Activated CD8-positive, alpha-beta memory T cell treated with anti-CD3 and anti-CD28 coated beads, Interleukin-2, amount 10 ng/mL, durations not matched to agents 7 days and 5 days (primary cell): ENCODE measurements at regions not wholly inside any gene's neighbourhood (a gene's known extent, or its start where the extent isn't known, plus 50 kb on each side); places are given as distances from the start of the nearest gene placed in this dataset.
"Not testable (repeated sequence)": the region's sequence is repeated elsewhere in the genome, so short reads cannot be mapped to it uniquely, and the experiment has no call there.

Experiments
- ATAC-seq: fragments of 150-1000 bp; cut with Tn5 transposase; one replicate; pipeline ENCODE4 v1.10.0; 2021; ENCODE audit warnings: moderate library complexity
- CTCF ChIA-PET: fragments of 350-600 bp; sonication (Branson Sonifier 250); formaldehyde crosslinking; loops from one replicate; lab custom pipeline; 2021; ENCODE audit warnings: antibody characterized with exemption; lab: Charles Lee
- DNase-seq: peaks from one replicate; pipeline ENCODE4 v3.0.0-alpha.2; 2020
- H3K27ac Mint-ChIP-seq: one replicate; pipeline ENCODE4 v1.8.0; 2021; ENCODE audit warnings: mild to moderate bottlenecking, mixed read lengths
- H3K27me3 Mint-ChIP-seq: one replicate; pipeline ENCODE4 v1.8.0; 2021; ENCODE audit warnings: mixed read lengths
- H3K36me3 Mint-ChIP-seq: one replicate; pipeline ENCODE4 v1.8.0; 2021; ENCODE audit warnings: mild to moderate bottlenecking, mixed read lengths
- H3K4me1 Mint-ChIP-seq: one replicate; pipeline ENCODE4 v1.8.0; 2021; ENCODE audit warnings: mixed read lengths
- H3K4me3 Mint-ChIP-seq: one replicate; pipeline ENCODE4 v1.8.0; 2021; ENCODE audit warnings: mild to moderate bottlenecking, moderate library complexity, mixed read lengths
- H3K9me3 Mint-ChIP-seq: one replicate; pipeline ENCODE4 v1.8.0; 2022; ENCODE audit warnings: low read depth, mixed read lengths

DNA sequence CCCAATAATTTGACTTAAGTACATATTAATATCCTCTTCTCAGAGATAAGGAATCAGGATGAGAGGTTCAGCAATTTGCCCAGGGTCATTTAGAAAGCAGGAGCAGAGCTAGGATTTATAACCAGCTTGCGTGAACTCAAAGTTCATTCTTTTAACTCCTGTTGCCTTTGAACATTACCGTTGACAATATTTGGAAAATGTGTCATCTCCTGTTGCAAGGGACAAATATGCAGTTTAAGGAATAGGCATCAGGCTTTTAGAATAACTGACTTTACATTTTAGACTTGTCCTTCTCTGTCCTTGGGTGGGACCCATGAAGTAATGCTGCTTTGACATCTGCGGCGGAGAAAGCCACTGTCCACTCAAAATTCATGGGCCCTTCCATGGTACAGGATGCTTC, 252.2 kb upstream of the RGMA start:
- H3K9me3 Mint-ChIP-seq: no peaks in the 10 kb centered on the region
- no peak overlapping the region for H3K27ac Mint-ChIP-seq
- H3K36me3 Mint-ChIP-seq: no peaks in the 10 kb centered on the region
- CTCF ChIA-PET: interaction anchor here (1.5 kb wide), 1 partner anchor 253 kb away, joined by 5 read pairs; no protein-coding TSS in a partner anchor
- DNase-seq (no peak), ATAC-seq (no peak)
- H3K4me1 Mint-ChIP-seq: no peaks in the 10 kb centered on the region
- no peak overlapping the region for H3K4me3 Mint-ChIP-seq
- H3K27me3 Mint-ChIP-seq: peaks cover 13% of the 10 kb centered on the region

DNA sequence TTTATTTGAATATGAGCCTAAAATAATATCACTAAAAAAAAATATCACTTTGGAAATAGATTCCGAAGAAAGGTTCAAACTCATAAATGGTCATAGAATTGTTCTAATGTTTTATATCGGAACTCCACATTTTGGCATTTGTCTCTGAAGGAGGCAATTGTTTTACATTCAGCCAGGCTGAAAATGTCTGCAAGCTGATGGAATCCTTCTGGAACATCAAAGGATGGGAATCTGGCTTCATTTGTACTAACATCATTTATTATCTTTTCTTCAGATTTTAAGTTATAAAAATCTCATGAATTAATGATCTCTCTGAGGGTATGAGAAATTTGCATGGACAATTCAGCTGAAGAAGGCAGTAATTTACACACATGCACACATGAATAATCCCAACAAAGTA, 251.4 kb upstream of the RGMA start:
- peaks cover 16% of the 10 kb centered on the region for H3K27me3 Mint-ChIP-seq
- DNase-seq (no peak), ATAC-seq (no peak)
- no peaks in the 10 kb centered on the region for H3K4me1 Mint-ChIP-seq
- H3K4me3 Mint-ChIP-seq: no peak overlapping the region
- no peaks in the 10 kb centered on the region for H3K36me3 Mint-ChIP-seq
- no peaks in the 10 kb centered on the region for H3K9me3 Mint-ChIP-seq
- CTCF ChIA-PET: interaction anchor here (1.5 kb wide), 1 partner anchor 253 kb away, joined by 5 read pairs; no protein-coding TSS in a partner anchor
- no peak overlapping the region for H3K27ac Mint-ChIP-seq

DNA sequence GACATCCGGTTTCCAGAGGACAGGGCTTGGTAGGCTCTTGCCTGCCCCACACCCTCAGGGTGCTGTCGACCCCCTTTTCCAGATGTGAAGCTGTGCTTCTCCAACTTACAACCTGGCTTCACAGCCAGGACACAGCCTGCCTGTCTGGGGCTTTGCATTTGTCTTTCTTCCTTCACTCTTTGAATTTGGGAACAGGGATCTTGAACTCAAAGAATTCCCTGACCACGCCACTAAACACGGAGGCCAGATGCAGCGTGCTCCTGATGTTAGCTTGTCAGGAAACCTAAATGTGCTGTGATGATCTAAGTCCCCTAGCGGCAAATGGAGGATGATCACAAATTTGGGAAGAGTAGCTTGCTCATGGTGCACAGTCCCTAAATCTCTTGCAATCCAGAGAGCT, 244.8 kb upstream of the RGMA start:
- CTCF ChIA-PET: interaction anchor here (0.8 to 1.5 kb wide), 2 partner anchors 192 to 246 kb away, joined by 3 to 7 read pairs; no protein-coding TSS in a partner anchor

DNA sequence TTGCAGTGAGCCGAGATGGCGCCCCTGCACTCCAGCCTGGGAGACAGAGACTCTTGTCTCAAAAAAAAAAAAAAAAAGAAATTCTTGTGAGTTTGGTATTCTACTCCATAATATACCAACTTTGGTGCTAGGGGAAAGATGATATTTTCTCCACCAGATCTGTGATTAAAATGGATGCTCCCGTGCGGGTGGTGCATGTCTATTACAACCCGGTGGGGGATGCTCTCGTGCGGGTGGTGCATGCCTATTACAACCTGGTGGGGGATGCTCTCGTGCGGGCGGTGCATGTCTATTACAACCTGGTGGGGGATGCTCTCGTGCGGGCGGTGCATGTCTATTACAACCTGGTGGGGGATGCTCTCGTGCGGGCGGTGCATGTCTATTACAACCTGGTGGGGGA, 244.1 kb upstream of the RGMA start:
- not testable (repeated sequence) for H3K9me3 Mint-ChIP-seq, H3K4me3 Mint-ChIP-seq

More for the DNA sequence above, 244.8 kb upstream of the RGMA start:
- ATAC-seq (no peak), DNase-seq (no peak)
- no peaks in the 10 kb centered on the region for H3K9me3 Mint-ChIP-seq
- no peak overlapping the region for H3K27ac Mint-ChIP-seq
- no peaks in the 10 kb centered on the region for H3K4me1 Mint-ChIP-seq
- peaks cover 42% of the 10 kb centered on the region for H3K27me3 Mint-ChIP-seq
- no peaks in the 10 kb centered on the region for H3K36me3 Mint-ChIP-seq
- H3K4me3 Mint-ChIP-seq: no peak overlapping the region

DNA sequence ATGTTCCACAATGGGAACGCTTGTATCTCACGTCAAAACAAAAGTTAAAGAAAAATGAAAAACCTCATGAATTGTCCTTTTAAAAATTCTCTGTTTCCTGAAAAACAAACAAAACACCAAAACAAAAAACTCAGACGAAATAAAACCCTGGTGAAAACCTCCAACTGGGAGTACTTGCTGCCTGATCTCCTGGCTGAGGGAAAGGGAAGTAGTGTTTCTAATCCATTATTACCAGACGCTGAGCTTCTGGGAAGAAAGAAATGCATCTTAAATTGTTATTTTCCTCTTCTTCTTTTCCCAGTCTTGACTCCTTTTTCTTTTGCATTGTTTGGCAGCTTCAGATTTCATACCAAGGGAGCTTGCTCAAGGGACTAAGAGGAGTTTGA, 243.2 kb upstream of the RGMA start:
- H3K4me1 Mint-ChIP-seq: no peaks in the 10 kb centered on the region
- no peak overlapping the region for H3K27ac Mint-ChIP-seq
- H3K4me3 Mint-ChIP-seq: no peak overlapping the region
- ATAC-seq (no peak), DNase-seq (no peak)
- peaks cover 42% of the 10 kb centered on the region for H3K27me3 Mint-ChIP-seq
- no peaks in the 10 kb centered on the region for H3K36me3 Mint-ChIP-seq
- no peaks in the 10 kb centered on the region for H3K9me3 Mint-ChIP-seq
- CTCF ChIA-PET: interaction anchor here (1.2 kb wide), 1 partner anchor 158 kb away, joined by 3 read pairs; no protein-coding TSS in a partner anchor

More for the DNA sequence above, 244.1 kb upstream of the RGMA start:
- not testable (repeated sequence) for H3K36me3 Mint-ChIP-seq, H3K27ac Mint-ChIP-seq, DNase-seq, ATAC-seq, H3K4me1 Mint-ChIP-seq
- CTCF ChIA-PET: interaction anchor here (1.2 to 1.5 kb wide), 2 partner anchors 159 to 245 kb away, joined by 3 to 7 read pairs; no protein-coding TSS in a partner anchor
- H3K27me3 Mint-ChIP-seq: peaks cover 42% of the 10 kb centered on the region

DNA sequence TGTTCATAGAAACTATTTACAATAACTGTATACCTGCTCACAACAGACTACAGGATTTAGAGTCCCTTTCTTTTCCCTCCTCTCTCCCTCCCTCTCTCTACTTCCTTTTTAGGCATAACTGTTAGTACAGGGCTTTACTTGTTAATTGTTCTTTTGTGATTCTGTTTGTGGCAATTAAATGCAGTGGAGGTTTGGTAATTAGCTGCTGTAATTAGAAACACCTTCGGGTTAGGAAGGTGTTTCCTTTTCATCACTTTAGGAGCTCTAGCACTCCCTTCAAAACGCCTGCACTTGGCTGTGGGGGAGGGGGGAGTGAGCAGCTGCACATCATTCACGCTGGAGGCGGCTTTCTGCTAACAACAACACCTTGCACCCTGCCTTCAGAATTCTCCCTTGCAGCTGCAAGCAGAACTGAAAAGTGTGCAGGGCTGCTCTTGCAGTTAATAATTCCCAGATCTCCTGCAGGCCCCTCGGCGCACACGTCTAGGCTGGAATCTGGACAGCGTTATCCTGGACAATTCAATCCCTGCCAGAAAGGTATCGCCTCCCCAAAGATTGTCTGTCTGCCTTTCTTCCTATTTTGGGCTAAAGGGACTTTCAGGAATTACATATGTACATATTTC, 242.6 kb upstream of the RGMA start:
- CTCF ChIA-PET: interaction anchor here (1.2 kb wide), 1 partner anchor 158 kb away, joined by 3 read pairs; no protein-coding TSS in a partner anchor
- Mint-ChIP-seq H3K4me3 (no peak overlapping the region), H3K36me3 (no peaks in the 10 kb centered on the region), H3K4me1 (no peaks in the 10 kb centered on the region), H3K9me3 (no peaks in the 10 kb centered on the region), H3K27me3 (peaks cover 42% of the 10 kb centered on the region), H3K27ac (no peak overlapping the region)
- ATAC-seq (no peak), DNase-seq (no peak)

DNA sequence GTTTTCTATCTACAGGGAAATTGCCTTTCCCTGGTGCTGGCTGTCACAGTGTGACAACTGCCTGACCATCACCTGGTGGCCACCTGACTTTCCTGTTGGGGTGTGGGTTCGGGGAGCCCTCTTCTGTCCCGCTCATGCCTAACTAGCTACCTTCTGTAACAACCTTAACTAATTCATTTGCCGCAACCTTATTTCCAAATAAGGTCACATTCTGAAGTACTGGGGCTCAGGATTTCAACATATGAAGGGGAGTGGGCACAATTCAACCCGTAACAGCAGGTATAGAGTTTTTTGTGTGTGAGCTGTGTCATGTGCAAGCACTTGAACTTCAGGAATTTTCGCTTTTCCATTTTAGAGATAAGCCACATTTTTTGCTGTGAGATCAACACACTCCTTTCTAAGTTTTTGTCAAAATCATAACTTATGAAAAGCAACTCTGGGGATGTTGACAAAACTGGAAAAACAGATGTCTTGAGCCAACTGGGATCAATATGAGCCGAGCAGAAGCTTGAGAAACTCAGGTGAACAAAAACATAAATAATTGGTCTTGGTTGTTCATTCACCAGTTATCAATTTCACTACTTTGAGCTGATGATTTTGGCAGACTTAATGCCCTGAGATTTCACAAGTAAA, 242.0 kb upstream of the RGMA start:
- no peak for DNase-seq
- Mint-ChIP-seq H3K4me1 (no peaks in the 10 kb centered on the region), H3K9me3 (no peaks in the 10 kb centered on the region), H3K27me3 (peaks cover 42% of the 10 kb centered on the region), H3K36me3 (no peaks in the 10 kb centered on the region), H3K27ac (no peak overlapping the region), H3K4me3 (no peak overlapping the region)
- CTCF ChIA-PET: no interaction called here
- ATAC-seq: no peak

DNA sequence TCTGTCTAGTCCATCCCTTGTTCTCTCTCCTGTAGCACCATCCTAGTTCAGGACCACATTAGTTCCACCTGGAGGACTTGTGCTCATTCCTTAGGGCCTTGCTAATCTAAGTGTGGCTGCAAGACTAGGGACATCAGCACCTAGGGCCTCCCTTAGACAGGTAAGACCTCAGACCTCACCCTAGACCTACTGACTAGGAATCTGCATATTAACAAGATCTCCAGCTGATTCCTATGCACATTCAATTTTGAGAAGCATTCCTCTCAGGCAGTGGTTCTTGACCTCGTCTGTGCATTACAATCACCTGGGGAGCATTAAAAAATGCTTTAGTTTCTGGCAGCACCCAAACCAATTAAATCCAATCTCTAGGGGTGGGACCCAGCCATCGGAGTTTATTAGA, 238.4 kb upstream of the RGMA start:
- no peak overlapping the region for H3K4me3 Mint-ChIP-seq
- no peaks in the 10 kb centered on the region for H3K9me3 Mint-ChIP-seq
- H3K36me3 Mint-ChIP-seq: no peaks in the 10 kb centered on the region
- ATAC-seq: no peak
- CTCF ChIA-PET: interaction anchor here (1.3 kb wide), 1 partner anchor 240 kb away, joined by 3 read pairs; no protein-coding TSS in a partner anchor
- H3K4me1 Mint-ChIP-seq: no peaks in the 10 kb centered on the region
- peaks cover 16% of the 10 kb centered on the region for H3K27me3 Mint-ChIP-seq
- DNase-seq: no peak
- no peak overlapping the region for H3K27ac Mint-ChIP-seq

DNA sequence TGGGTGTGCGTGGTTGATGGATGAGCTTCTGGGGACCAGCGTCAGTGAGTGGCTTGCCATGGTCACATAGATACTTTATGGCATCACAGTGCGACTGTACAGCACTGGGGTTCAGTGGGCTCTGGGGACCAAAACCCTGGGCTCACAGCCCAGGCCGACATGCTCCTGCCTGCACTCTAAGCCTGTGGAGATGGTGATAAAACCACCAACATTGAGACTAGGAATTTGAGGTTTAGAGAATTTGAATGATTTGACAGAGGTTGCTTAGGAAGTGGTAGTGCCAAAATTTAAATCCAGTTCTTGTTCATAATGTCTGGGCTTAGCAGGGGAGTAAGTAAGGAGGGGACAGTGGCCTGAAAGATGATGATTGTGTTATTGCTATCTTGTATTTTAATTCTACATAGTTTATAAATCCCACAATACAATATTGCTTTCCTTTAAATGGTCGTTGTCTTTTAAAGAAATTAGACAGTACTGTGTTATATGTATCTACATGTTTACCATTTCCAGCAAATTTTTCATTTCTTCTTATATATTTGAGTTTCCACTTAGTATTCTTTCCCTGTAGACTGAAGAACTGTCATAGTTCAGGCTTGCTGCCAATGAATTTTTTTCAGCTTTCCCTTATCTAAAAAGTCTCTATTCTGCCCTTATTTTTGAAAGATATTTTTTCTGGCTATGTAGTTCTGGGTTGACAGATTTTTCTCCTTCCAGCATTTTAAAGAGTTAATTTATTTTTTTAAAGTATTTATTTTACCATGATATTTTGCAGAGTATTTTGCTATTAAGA, 235.4 kb upstream of the RGMA start:
- Mint-ChIP-seq H3K4me1 (no peaks in the 10 kb centered on the region), H3K36me3 (no peaks in the 10 kb centered on the region), H3K9me3 (no peaks in the 10 kb centered on the region), H3K27ac (no peak overlapping the region), H3K27me3 (no peaks in the 10 kb centered on the region), H3K4me3 (no peak overlapping the region)
- no peak for ATAC-seq
- CTCF ChIA-PET: no interaction called here
- no peak for DNase-seq

DNA sequence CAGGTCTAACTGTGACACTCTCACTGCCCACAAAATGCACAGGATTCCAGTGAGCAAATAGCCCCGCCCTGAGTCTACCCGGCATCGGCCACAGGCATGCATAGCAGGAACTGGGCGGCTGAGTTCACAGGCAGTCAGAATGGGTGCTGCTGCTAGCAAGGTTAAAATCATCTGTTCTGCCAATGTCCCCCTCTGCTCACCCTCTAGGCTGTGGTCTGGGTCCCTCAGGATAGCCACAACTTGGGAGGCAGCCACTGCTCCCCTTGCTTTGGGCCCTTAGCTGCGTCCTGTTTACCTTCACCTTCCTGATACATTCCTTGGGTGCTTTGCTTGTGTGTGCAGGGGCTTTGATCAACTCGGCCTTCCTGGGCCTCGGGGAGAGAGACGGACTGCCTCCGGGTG, 232.9 kb upstream of the RGMA start:
- H3K4me1 Mint-ChIP-seq: no peaks in the 10 kb centered on the region
- no peaks in the 10 kb centered on the region for H3K9me3 Mint-ChIP-seq
- DNase-seq (no peak), ATAC-seq (no peak)
- CTCF ChIA-PET: no interaction called here
- H3K27ac Mint-ChIP-seq: no peak overlapping the region
- no peaks in the 10 kb centered on the region for H3K36me3 Mint-ChIP-seq
- H3K4me3 Mint-ChIP-seq: no peak overlapping the region
- peaks cover 4% of the 10 kb centered on the region for H3K27me3 Mint-ChIP-seq

DNA sequence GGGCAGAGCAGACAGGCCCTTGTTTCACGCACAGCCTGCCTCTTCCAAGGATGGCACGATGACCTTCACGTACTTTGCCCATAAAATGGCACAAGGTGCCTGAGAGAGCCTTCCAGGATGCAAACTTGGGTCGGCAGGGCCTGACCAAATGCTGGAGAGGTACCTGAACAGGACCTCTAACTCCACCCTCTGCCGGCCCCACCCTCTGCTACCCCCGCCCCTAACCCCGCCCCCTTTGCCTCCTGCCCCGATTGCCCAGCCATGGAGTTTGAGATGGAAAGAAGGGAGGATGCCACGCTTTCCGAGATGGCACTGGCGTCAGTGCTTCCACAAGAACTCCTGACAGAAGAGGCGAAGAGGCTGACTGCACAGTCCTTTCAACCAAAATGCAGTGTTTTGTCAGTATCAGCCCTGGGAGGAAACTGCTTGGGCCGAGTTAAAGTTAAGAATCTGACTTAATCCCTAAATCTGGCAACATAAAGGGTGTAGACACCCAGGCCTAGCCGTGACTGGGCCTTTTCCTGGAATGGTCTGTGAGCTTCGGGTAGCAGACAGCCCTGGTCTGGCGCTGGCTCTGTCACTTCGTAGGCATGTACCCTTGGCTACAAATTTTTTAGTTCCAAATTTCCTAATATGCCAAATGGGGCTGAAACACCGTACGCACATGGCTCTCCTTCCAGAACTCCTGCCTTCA, 230.3 kb upstream of the RGMA start:
- CTCF ChIA-PET: no interaction called here
- no peak for ATAC-seq
- H3K27me3 Mint-ChIP-seq: peaks cover 15% of the 10 kb centered on the region
- H3K4me3 Mint-ChIP-seq: no peak overlapping the region
- H3K9me3 Mint-ChIP-seq: no peaks in the 10 kb centered on the region
- H3K36me3 Mint-ChIP-seq: no peaks in the 10 kb centered on the region
- no peaks in the 10 kb centered on the region for H3K4me1 Mint-ChIP-seq
- no peak for DNase-seq
- no peak overlapping the region for H3K27ac Mint-ChIP-seq

DNA sequence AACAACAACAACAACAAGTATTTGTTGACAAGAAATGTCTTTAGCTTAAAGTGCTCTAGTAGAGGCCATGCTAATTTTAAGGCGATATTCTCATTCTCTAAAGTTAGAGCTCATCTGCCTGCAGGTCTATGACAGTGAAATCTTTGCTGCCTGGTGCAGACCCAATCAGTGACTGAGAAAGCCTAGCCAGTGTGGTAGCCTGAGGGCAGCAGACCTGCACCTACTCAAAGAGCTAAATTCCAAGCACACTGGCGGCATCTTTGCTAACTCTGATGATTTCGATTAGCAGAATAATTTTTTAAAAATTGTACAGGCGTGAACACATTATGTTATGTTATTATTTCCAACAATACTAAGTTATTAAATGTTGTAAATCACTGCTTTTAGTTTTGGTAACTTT, 228.8 kb upstream of the RGMA start:
- H3K4me3 Mint-ChIP-seq: no peak overlapping the region
- no peaks in the 10 kb centered on the region for H3K4me1 Mint-ChIP-seq
- peaks cover 19% of the 10 kb centered on the region for H3K27me3 Mint-ChIP-seq
- H3K27ac Mint-ChIP-seq: no peak overlapping the region
- no peaks in the 10 kb centered on the region for H3K9me3 Mint-ChIP-seq
- CTCF ChIA-PET: no interaction called here
- DNase-seq (no peak), ATAC-seq (no peak)
- H3K36me3 Mint-ChIP-seq: no peaks in the 10 kb centered on the region

DNA sequence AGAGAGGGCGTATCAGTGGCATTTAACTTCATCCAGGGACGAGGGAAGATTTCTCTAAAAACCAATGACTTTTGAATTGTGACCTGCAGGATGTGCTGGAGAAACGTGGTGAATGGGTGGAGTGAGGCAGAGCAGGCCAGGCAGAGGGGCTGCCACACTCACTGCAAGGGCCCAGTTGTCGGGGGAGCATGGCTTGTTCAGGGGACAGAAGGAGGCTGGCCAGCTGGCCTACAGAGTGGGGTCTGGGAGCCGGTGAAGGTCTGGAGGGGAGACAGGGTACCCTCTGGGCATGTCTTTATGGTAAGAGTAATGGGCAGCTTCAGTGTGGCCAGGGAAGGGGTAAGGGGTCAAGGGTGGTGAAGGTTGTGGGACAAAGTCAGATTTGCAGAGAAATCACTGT, 225.2 kb upstream of the RGMA start:
- CTCF ChIA-PET: no interaction called here

More for the DNA sequence above, 225.2 kb upstream of the RGMA start:
- DNase-seq (no peak), ATAC-seq (no peak)
- Mint-ChIP-seq H3K27me3 (peaks cover 19% of the 10 kb centered on the region), H3K9me3 (no peaks in the 10 kb centered on the region), H3K4me3 (no peak overlapping the region), H3K36me3 (no peaks in the 10 kb centered on the region), H3K27ac (no peak overlapping the region), H3K4me1 (no peaks in the 10 kb centered on the region)
